ENCODE measurements at regions not wholly inside any gene's neighbourhood (a gene's known extent, or its start where the extent isn't known, plus 50 kb on each side); places are given as distances from the start of the nearest gene placed in this dataset.

DNA sequence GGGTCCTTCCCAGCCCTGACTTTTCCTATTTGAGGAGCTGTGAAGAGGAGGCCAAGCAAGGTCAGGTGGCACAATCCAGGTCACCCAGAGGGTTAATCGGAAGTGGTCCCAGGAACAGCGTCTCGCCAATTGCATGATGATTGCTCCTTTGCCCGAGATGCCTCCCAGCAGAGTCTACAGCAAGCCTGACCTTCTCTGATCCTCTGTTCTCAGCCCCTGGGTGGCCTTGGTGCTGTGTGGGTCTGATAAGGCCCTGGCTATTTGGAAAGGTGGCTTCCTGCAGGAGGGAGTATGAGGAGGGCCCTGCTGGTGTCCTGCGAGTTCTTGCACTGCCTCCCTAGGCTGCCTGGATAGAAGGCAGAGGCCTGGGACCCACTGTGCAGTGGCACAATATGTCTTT is 116.2 kb downstream of the FOXD2 start:
- no peak for DNase-seq (ENCODE audit: low read depth in 2 of 2)

DNA sequence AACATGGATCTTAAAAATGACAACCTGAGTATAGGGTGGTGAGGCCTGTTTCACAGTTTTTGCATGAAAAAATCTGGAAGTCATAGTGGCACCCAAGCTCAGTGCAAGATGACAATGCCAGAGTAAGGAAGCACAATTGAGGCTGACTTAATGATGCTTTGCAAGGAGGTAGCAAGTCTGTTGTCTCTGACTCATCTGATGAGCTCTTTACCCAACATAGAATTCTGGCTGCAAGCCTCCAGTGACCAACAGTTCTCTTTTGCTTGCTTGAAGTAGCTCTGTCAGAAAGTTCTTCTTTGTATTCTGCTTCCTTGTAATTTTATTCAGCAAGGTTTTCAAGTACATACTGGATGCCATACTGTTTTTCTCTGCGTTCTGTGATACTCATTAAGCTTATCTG is 117.1 kb downstream of the FOXD2 start:
- no peak for DNase-seq (ENCODE audit: low read depth in 2 of 2)

DNA sequence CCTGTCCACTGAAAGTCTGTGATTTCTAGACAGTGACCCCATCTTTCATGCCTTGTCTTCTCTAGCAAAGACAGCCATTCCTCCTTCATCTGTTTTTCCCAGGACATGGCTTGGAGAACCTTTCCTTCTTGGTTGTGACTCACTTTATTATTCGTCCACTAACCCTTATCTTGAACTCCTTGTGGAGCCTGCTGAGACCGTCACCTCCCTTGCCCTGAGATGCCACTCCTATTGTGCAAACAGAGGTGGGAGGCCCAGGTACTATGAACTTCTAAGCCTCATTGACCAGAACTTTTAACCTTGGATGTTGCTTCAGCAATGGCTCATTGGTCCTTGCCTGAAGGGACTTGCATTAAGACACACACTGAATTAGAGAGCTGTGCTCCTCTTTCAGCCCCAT is 117.5 kb downstream of the FOXD2 start:
- no peak for DNase-seq (ENCODE audit: low read depth in 2 of 2)

DNA sequence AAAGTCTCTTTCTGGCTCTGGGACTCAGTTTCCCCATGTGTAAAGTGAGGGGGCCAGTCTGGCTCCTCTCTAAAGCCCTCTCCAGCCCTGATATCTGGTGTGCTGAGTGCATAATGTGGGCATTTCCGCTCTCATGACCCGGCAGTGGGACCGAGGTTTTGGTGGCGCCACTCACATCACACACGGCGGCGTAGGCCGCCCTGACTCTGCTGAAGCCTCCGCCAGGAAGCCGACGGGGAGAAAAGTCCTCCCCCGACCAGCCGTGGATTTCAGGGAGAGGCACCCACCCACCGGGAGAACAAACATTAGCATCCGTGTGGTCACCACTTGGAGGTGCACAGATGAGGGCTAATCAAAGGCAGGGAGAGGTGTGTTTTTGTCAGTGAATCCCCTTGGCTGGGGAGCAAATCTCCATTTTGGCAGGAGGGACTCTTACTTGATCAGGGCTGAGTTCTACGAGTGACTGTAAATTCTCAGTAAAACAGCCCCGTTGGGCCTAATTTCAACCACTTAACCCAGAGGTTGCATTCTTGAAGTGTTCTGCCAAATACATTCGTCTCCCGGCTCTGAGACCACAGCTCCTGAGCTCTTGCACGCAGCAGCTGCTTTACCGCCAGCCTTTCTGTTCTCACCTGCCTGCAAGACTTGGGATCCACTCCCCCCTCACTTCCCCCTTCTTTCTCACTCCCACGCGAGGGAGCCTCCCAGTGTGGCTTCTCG is 118.2 kb downstream of the FOXD2 start:
- no peak for DNase-seq (ENCODE audit: low read depth in 2 of 2)

DNA sequence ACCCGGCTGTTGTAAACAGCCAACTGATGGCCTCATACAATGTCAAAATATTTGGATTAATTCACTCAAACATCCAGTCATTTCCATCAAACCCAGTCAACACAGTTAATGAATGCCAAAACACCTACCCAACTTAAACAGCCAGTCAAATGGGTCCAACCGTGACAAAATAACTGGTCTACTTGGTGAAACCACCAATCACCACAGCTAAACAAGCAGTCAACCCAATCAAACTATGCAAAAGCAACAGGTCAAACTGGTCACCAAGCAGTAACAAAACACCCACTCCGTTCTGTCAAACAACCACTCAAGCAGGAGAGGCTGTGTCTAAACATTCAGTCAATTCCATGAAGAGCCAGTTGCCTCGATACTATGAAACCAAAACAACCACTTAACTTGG is 119.2 kb downstream of the FOXD2 start:
- DNase-seq (ENCODE audit: low read depth in 2 of 2): no peak

DNA sequence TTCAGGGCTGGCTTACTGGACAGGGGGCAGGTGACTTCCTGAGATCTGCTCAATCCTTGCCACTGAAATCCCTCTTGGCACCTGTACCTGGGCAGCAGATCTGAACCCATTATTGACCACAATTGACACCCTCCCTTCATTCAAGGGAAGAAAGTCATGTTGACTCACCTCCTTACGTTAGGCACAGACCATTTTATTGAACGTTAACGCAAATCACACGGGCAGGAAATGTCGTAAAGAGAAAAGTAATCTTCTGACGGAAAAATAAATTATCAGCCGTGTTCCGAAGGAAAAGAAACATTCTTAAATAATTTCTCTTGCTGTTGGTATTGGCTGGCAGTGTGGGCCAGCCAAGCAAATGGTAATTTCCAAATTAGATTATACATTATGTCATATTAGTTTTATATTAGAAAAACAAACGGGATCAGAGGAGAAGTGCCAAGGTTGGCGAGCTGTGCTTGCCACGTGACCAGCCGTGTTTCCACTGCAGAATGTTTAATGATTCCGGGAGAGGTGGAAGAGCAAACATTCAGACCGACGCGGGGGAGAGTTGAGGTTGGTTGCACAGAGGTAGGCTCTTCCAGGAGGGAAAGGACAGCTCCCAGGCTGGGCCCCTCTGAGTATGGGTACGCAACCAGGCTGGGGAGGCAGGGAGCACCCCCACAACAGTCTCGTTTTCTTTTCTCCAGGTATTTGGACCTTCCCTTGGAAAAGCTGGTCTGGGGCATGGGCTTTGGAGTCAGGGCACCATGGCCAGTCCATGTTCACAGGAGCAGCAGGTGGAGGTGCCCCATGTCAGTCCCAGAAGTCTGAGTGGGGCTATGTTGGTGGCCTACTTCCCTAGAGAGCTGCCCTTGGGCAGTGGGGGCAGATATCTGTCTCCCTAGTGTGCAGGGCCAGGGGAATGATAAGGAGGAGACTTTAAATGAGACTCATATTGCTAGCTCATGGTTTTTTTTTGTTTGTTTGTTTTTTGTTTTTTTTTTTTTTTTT is 121.1 kb downstream of the FOXD2 start:
- no peak for DNase-seq (ENCODE audit: low read depth in 2 of 2)

DNA sequence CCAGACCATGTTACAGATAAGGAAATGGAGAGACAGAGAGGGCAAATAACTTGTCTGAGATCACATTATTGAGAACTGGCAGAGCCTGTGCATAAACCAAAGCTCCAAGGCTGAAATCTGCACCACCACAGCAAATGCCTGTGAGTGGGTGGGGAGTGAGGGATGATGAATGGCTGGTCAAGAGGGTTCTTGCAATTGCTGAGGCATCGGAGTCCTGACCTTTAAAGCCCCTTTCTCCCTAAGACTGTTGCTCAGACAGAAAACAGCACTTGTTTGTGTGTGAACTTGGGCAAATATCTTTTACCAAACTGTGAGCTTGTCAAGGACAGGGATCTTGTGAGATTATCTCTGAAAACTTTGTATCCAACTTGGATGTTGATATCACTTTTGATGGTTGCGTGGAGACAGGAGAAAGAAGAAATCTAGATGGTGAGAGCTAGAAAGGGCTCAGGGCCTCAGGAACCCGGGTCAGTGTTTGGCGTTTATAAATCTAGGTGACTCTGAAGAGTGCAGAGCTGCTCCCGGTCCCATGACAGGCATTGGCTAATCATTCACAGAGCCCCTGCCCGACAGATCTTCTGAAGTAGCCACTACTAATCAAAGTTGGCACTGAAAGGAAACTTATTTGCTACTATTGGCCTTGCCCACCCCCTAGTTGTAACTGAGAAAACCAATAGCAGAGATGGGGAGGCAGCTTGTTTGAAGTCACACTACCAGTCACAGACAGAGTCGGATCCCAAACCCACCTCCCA is 122.3 kb downstream of the FOXD2 start:
- no peak for DNase-seq (ENCODE audit: low read depth in 2 of 2)

DNA sequence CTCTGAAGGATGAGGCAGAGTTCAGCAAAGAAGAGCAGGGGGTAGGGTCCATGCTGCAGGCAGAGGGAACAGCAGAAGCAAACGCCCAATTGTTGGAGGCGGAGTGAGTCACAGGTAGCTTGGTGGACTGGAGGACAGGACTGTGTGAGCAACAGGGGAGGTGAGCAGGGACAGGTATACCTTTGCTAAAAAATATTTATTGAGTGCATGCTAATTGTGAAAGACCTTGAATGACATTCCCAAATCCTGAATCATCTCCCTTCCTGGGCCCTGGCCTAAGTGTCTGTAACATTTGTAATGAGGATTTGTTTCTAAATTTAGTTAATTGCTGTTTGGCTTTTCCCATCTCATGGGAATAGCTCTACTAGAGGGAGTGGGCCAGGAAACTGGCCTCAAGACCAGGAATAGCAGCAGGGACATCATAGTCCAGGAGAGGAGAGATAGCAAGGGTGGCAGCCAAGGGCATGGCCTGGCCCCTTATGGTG is 123.7 kb downstream of the FOXD2 start:
- no peak for DNase-seq (ENCODE audit: low read depth in 2 of 2)

DNA sequence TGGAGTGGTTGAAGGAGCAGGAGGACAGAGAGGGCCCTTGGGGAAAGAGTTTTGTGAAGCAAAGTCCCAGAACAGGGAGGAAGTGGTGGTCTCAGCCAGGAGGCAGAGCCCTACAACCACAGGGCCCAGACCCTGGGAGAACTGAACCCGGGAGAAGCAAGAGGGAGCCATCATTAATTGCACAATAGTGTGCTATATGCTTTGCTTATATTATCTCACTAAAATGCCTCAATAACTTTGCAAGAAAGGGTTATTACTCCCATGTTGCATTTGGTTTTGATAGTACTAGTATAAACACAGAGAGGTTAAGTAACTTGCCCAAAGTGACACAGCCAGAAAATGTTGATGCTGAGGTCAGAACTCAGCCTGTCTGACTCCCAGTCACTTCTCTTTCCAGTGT is 124.3 kb downstream of the FOXD2 start:
- no peak for DNase-seq (ENCODE audit: low read depth in 2 of 2)

DNA sequence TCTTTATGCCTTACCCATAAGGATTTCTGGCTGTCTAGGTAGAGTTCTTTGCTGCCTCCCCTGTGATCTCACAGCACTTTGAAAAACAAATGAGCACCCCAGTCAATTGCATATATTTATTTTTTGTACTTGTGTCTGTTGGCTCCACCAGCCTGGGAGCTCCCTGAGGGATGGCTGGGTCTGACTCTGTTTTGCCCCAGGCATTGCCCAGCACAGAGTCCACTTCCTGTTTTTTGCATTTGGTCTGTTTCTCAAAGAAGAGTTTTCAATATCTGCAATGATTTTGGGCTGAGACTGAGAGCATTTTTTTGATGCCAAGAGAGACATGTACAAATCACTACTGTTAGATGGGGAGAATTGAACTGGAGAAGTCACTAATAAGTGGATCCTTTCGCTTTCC is 125.0 kb downstream of the FOXD2 start:
- DNase-seq (ENCODE audit: low read depth in 2 of 2): no peak

DNA sequence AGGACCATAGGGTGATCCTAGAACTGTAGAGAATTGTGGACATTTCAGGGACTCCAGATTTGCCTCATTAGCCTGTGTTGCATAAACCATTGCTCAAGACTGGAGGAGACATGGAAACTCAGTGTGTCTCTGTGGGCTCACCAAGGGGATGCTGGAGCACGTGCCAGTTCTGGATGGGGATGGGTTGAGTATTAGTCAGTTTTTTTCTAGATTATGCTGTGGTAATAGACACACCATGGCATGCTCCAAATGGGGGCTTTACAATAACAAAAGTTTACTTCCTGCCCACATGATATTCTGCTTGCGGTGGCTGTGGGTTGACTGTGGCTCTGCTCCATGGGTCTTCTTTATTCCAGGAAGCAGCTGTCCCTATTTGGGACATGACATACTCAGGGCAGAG is 125.4 kb downstream of the FOXD2 start:
- no peak for DNase-seq (ENCODE audit: low read depth in 2 of 2)

DNA sequence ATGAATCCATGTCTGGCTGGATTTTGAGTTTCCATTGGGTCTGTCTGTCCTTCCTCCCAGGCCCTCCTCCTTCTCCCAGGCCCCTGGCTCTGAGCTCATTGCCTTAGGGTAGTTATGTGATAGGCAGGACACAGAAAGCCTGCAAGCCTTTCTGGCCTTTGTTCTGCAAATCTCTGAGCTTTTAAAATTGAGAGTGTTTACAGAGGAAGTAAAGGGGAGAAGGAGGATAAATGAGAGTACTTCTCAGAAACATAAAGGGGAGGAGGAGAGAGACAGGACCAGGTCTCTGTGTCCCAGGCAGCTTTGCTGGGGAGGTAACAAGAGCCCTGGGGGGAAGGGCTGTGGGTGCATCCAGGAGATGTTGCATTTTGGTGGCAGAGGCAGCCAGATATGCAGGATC is 126.7 kb downstream of the FOXD2 start:
- DNase-seq (ENCODE audit: low read depth in 2 of 2): no peak

DNA sequence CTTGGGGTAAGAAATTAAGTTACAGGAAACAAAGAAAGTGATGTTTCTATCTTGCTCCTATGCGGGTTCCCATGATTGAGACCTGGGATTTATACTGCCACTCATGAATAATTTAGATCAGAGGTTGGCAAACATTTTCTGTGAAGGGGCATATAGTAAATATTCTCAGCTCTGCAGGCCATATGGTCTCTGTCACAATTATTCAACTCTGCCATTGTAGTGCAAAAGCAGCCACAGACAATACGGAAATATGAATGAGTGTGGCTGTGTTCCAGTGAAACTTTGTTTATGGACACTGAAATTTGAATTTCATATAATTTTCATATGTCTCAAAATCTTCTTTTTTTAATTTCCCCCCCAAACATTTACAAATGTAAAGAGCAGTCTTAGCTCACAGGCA is 127.2 kb downstream of the FOXD2 start:
- no peak for DNase-seq (ENCODE audit: low read depth in 2 of 2)

DNA sequence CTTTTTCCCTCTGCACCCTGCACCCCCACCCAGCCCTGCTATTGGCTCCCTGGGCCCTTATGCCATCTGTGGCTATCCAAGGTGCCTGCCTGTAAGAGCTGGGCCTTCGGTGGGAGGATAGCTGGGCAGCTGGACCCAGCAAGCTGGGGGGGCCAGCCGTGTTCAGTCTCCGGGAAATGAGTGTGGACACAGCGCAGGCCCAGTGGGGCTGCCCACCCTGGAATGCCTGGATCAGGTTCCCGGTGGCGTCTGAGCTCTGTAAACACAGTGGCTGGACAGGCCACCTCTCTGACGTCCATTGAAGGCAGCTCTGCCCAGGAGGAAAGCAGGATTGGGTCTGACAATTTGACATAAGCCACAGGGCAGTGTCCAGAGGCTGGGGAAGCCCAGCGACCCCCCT is 127.8 kb downstream of the FOXD2 start:
- no peak for DNase-seq (ENCODE audit: low read depth in 2 of 2)

DNA sequence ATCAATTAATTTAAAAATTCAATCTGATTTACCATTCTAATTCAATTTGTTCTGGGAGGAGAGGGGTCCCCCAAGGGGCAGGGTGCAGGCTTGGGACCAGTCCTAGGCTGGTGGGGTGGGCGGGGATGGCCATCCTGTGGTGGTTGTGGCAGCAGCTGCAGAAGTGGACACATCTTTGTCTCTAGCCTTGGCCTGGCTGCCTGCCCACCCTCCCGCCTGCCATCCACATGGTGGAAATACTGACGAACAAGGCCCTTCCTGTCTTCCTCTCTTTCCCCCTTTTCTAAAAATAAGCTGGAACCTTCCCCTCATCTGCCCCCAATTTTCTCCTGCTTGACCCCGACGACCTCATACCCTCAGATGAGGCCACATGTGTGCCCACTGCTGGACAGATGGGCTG is 130.9 kb downstream of the FOXD2 start:
- DNase-seq (ENCODE audit: low read depth in 2 of 2): no peak

DNA sequence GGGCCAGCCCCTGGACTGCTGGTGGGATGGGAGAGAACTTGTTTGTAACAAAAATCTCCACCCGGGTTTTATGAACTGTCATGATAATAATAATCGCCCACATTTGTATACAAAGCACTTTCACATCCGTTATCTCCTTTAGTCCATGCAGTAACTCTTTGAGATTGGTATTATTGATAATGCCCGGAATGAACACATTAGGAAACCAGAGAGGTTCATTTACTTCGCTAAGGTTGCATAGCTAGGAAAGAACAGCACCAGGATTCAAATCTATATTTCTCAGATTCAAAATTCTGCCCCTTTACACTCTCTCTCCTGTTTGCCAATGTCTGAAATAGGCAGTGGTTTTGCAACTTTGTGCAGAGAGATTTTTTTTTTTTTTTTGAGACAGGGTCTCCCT is 131.4 kb downstream of the FOXD2 start:
- no peak for DNase-seq (ENCODE audit: low read depth in 2 of 2)

DNA sequence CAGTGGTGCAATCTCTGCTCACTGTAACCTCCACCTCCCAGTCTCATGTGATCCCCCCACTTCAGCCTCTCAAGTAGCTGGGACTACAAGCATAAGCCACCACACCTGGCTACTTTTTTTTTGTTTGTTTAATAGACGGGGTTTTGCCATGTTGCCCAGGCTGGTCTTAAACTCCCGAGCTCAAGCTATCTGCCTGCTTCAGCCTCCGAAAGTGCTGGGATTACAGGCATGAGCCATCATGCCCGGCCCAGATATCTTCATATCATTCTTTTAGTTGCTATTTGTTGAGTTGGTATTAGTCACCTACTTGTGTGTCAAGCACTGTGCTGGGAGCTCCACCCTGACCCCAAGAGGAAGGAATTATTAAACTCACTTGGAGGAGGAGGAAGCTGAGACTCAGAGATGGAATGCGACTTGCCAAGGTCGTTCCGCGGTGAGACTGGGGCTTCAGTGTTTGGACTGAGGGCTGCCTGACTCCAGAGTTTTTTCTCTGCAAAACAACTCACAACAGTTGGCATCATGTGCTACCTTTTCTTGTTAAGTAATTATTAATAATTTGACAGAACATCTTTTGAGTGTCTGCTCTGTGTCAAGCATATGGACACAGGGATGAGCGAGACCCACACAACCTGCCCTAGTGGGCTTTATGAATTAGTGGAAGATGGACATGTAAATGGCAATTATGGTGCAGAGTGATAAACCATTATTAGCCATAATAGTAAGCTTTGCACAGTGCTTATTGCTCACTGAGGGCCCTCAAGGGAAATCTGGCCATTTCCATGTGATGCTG is 132.0 kb downstream of the FOXD2 start:
- DNase-seq (ENCODE audit: low read depth in 2 of 2): peak; percentile 76 to 78

DNA sequence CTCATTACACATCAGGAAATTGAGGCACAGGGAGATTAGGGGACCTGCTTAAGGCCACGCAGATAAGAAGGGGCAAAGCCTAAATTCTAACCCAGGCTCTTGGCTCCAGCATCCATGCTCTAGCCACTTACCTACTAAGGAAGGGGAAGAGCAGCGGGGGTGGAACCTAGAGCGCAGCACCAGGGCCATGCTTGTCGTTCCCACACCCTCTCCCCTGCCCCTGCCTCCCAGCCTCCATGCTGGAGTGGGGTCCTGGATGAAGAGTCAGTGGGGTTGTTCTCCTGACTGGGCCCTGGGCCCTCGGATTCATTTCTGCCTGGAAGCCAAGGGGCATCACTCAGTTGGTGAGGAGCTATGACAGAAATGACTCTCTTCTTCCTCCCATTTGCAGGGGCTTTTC is 133.3 kb downstream of the FOXD2 start:
- DNase-seq (ENCODE audit: low read depth in 2 of 2): no peak

DNA sequence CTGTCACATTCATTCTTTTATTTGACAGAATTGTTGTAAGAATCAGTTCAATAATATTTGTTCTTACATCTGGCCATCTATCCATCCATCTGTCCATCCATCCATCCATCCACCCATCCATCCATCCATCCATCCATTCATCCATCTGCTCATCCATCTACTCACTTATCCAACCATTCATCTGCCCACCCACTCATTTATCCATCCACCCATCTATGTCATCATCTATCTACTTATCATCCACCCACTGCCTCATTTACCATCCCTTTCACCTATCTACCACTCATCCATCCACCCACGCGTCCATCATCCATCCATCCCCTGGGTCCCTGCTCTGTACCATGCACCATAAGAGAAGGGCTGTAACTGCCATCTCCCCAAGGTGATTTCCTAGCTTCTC is 134.1 kb downstream of the FOXD2 start:
- DNase-seq (ENCODE audit: low read depth in 2 of 2): no peak

DNA sequence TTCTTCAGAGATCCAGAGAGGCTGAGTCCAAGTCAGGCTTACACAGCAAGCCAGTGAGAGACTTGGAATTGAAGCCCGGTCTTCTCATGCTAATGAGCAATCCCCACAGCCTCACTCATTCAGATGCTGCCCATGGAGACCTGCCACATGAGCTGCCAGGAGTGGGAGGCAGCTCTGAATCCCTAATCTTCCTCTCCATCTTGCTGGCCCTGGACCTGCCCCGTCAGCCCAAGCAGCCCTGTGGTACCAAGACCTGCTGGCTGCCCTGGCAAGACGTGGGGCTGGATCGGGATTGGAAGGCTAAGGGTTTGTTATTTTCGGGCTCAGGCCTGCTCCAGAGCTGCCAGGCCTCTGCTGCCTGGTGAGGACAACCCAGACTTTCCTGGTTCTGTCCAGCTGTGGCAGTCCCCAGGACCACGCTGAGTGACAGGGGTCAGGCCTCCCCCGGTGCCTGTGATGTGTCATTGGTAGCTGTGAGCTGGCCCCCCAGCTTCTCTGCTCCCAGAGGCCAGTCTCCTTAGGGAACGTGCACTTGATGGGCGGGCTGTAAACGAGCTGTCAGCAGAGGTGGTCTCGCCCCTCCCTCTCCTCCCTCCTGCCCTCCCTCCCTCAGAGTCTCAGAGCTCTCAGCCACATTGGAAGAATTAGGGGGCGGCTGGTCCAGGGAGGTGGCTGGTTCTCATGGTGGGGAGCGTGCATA is 135.0 kb downstream of the FOXD2 start:
- DNase-seq (ENCODE audit: low read depth in 2 of 2): no peak

Data from fibroblast of skin of left quadriceps (primary cell).